HEK293 (cell line): ENCODE measurements at regions not wholly inside any gene's neighbourhood (a gene's known extent, or its start where the extent isn't known, plus 50 kb on each side); places are given as distances from the start of the nearest gene placed in this dataset.

Source experiments
- GLI2 ChIP-seq: fragments of 450-650 bp; formaldehyde crosslinking; IDR thresholded peaks from 2 replicates; pipeline ENCODE4; 2017; ENCODE audit warnings: missing biosample characterization, missing genetic modification characterization, low read depth, borderline replicate concordance
- KLF1 ChIP-seq: fragments of 450-650 bp; formaldehyde crosslinking; IDR thresholded peaks from 2 replicates; pipeline ENCODE4 v1.5.1; 2016; ENCODE audit warnings: missing biosample characterization, missing genetic modification characterization
- KLF10 ChIP-seq: fragments of 450-650 bp; IDR thresholded peaks from 2 replicates; pipeline ENCODE4 v1.5.1; 2018; ENCODE audit warnings: missing biosample characterization, mild to moderate bottlenecking, missing genetic modification characterization
- RBAK ChIP-seq: fragments of 450-650 bp; formaldehyde crosslinking; IDR thresholded peaks from 2 replicates; pipeline ENCODE4 v1.5.1; 2016; ENCODE audit warnings: missing biosample characterization, missing genetic modification characterization
- SALL2 ChIP-seq: fragments of 450-650 bp; formaldehyde crosslinking; IDR thresholded peaks from 2 replicates; pipeline ENCODE4 v1.5.0; 2017; ENCODE audit warnings: missing biosample characterization, mild to moderate bottlenecking, missing genetic modification characterization, borderline replicate concordance
- SCRT2 ChIP-seq: fragments of 450-650 bp; formaldehyde crosslinking; IDR thresholded peaks from 2 replicates; pipeline ENCODE4 v1.5.1; 2016; ENCODE audit warnings: missing biosample characterization, missing genetic modification characterization
- YY1 ChIP-seq: fragments of 450-650 bp; formaldehyde crosslinking; IDR thresholded peaks from 2 replicates; pipeline ENCODE4 v1.5.1; 2018; ENCODE audit warnings: missing biosample characterization, missing genetic modification characterization
- ZNF138 ChIP-seq: fragments of 450-650 bp; formaldehyde crosslinking; IDR thresholded peaks from 2 replicates; pipeline ENCODE4 v1.5.1; 2016; ENCODE audit warnings: missing biosample characterization, missing genetic modification characterization, borderline replicate concordance
- ZNF423 ChIP-seq: fragments of 450-650 bp; formaldehyde crosslinking; IDR thresholded peaks from 2 replicates; pipeline ENCODE4 v1.5.1; 2016; ENCODE audit warnings: missing biosample characterization, missing genetic modification characterization
- ZNF670 ChIP-seq: fragments of 450-650 bp; formaldehyde crosslinking; IDR thresholded peaks from 2 replicates; pipeline ENCODE4 v1.5.1; 2016; ENCODE audit warnings: missing biosample characterization, missing genetic modification characterization, low read depth
- TF ChIP-seq, protein P1 (sequence below): fragments of 450-650 bp; formaldehyde crosslinking; IDR thresholded peaks from 2 replicates; pipeline ENCODE4 v1.5.1; 2016; ENCODE audit warnings: missing biosample characterization, missing genetic modification characterization
- TF ChIP-seq, protein P2 (sequence below): sonication (generic); formaldehyde crosslinking; IDR thresholded peaks from 2 replicates; pipeline ENCODE4 v1.8.1; 2022; ENCODE audit warnings: mild to moderate bottlenecking, moderate library complexity, missing genetic modification reagents
- TF ChIP-seq, protein P3 (sequence below): fragments of 450-650 bp; formaldehyde crosslinking; IDR thresholded peaks from 2 replicates; pipeline ENCODE4 v1.5.1; 2016; ENCODE audit warnings: missing biosample characterization, missing genetic modification characterization, low read depth

DNA sequence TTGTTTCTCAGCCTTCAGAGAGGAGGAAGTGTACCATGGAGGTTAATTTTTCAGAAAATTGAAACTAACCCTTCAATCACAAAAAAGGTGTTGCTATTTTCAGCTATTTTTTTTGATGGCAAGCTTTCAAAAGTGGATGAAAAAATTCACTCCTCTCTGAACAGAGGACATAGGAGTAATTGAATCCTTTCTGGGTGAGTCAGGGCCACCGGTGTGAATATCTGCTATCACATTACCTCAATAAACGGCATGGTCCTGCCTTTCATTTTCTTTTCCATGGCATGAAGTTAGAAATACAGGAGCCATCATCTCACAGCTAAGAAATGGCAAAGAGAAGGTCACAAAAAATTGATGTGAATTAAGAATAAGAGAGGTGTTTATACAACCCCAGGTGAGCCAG, 90.2 kb upstream of the CCDC112 start:
- TF ChIP-seq, protein P1, sequence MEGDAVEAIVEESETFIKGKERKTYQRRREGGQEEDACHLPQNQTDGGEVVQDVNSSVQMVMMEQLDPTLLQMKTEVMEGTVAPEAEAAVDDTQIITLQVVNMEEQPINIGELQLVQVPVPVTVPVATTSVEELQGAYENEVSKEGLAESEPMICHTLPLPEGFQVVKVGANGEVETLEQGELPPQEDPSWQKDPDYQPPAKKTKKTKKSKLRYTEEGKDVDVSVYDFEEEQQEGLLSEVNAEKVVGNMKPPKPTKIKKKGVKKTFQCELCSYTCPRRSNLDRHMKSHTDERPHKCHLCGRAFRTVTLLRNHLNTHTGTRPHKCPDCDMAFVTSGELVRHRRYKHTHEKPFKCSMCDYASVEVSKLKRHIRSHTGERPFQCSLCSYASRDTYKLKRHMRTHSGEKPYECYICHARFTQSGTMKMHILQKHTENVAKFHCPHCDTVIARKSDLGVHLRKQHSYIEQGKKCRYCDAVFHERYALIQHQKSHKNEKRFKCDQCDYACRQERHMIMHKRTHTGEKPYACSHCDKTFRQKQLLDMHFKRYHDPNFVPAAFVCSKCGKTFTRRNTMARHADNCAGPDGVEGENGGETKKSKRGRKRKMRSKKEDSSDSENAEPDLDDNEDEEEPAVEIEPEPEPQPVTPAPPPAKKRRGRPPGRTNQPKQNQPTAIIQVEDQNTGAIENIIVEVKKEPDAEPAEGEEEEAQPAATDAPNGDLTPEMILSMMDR (tag by site-specific recombination) = no peak
- TF ChIP-seq ZNF670 (tag by site-specific recombination) = no peak
- TF ChIP-seq RBAK (tag by site-specific recombination) = no peak
- TF ChIP-seq KLF10 (tag by site-specific recombination) = no peak
- TF ChIP-seq SCRT2 (tag by site-specific recombination) = no peak
- TF ChIP-seq ZNF138 = no peak
- TF ChIP-seq ZNF423 (tag by site-specific recombination) = no peak
- TF ChIP-seq, protein P2, sequence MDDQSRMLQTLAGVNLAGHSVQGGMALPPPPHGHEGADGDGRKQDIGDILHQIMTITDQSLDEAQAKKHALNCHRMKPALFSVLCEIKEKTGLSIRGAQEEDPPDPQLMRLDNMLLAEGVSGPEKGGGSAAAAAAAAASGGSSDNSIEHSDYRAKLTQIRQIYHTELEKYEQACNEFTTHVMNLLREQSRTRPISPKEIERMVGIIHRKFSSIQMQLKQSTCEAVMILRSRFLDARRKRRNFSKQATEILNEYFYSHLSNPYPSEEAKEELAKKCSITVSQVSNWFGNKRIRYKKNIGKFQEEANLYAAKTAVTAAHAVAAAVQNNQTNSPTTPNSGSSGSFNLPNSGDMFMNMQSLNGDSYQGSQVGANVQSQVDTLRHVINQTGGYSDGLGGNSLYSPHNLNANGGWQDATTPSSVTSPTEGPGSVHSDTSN (CRISPR knock-in tag) = no peak
- no peak for TF ChIP-seq GLI2
- TF ChIP-seq, protein P3, sequence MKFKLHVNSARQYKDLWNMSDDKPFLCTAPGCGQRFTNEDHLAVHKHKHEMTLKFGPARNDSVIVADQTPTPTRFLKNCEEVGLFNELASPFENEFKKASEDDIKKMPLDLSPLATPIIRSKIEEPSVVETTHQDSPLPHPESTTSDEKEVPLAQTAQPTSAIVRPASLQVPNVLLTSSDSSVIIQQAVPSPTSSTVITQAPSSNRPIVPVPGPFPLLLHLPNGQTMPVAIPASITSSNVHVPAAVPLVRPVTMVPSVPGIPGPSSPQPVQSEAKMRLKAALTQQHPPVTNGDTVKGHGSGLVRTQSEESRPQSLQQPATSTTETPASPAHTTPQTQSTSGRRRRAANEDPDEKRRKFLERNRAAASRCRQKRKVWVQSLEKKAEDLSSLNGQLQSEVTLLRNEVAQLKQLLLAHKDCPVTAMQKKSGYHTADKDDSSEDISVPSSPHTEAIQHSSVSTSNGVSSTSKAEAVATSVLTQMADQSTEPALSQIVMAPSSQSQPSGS = no peak
- TF ChIP-seq KLF1 (tag by site-specific recombination) = no peak
- TF ChIP-seq YY1 (tag by site-specific recombination) = no peak
- TF ChIP-seq SALL2 (tag by site-specific recombination) = no peak
